ENCODE measurements at regions not wholly inside any gene's neighbourhood (a gene's known extent, or its start where the extent isn't known, plus 50 kb on each side); places are given as distances from the start of the nearest gene placed in this dataset.

DNA sequence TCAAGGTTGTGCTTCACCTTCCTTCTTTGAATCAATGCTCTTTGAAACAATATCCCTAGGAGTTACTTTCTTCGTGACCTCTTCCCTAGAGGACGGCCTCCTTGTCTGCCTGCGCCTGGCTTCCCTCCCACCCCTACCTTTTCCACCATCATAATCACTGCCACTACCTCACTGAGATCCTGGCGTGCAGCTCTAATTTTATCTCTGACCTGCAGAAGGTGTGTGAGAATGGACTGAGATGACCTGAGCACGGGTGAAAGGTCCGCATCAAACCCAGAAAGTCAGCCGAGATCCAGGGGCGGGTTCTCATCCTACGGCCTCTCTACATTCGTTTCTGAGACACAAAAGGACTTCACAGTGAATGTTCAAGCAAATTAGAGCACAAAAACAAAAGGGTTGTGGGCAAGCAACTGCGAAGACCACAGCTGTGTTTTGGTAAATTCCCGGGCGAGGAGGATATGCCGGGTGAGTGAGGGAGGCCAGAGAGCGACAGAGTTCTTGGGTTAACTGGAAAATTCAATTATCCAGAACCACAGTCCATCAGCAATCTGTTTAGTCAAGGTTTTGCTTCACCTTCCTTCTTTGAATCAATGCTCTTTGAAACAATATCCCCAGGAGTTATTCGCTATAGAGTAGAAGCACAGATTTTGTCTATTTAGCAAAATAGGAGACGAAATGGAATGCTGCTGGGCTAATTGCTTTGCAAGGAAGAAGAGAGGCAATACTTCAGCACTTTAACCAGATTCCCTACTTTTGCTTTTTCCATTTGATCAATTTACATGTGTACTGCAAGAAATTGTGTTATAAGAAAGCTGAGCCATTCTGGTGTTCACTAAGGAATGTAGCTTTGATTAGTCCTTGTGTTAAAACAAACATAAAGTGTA, 212.6 kb downstream of the ACKR3 start:
- DNase-seq: no peak
- TF ChIP-seq CTCF (IDR thresholded peaks at IDR 0.05) (no peak), POLR2A (IDR thresholded peaks at IDR 0.05) (no peak), EP300 (IDR thresholded peaks at IDR 0.05) (no peak), POLR2AphosphoS5 (IDR thresholded peaks at IDR 0.05) (no peak)
- WGBS, 2 donors: 79 to 86% methylated on average over 17 of the region's 17 CpGs
- Histone ChIP-seq H3K4me1 (no peaks in the 10 kb centered on the region), H3K36me3 (no peaks in the 10 kb centered on the region), H3K4me3 (no peak overlapping the region), H3K27me3 (no peaks in the 10 kb centered on the region), H3K9me3 (no peaks in the 10 kb centered on the region), H3K27ac (no peak overlapping the region)
- intact Hi-C loops (cut with DNase I): no loop called here

GRCh38 chr2:236782938-236783337, 213.3 kb downstream of the ACKR3 start:
- Histone ChIP-seq H3K9me3 (no peaks in the 10 kb centered on the region), H3K4me1 (no peaks in the 10 kb centered on the region), H3K27me3 (no peaks in the 10 kb centered on the region), H3K27ac (no peak overlapping the region), H3K4me3 (no peak overlapping the region), H3K36me3 (no peaks in the 10 kb centered on the region)
- DNase-seq: no peak
- TF ChIP-seq POLR2A (IDR thresholded peaks at IDR 0.05) (no peak), CTCF (IDR thresholded peaks at IDR 0.05) (no peak), EP300 (IDR thresholded peaks at IDR 0.05) (no peak), POLR2AphosphoS5 (IDR thresholded peaks at IDR 0.05) (no peak)
- 57 to 78% methylated on average over 5 of the region's 5 CpGs for WGBS, 2 donors
- intact Hi-C loops (cut with DNase I): no loop called here

DNA sequence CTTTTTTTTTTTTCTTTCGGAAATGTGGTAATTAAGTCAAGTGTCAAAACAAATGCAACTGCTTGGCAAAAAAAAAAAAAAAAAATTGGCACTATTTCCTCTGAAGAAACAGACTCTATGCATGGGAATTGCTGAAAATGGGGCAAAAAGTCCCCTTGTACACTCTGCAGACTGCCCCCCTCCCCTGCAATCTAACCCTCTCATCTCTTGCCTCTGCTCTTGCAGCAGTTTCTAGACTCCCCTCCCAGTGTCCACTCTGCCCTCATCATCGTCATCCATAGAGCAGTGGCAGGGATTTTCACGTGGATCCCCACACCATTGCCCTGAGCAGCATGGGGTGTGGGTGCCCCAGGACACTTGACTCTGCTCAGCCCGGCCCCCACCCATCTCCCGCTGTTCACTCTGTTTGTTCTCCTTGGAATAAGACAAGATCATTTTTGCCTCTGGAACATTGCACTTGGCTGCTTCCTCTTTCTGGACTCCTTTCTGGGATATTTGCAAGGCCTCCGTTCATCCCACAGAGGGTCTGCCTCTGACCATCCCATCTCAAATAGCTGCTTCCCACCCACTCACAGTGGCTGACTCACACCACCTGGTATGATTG, 213.9 kb downstream of the ACKR3 start:
- no peak for DNase-seq
- intact Hi-C loops (cut with DNase I): no loop called here

GRCh38 chr2:236785611-236786057, 216.0 kb downstream of the ACKR3 start:
- H3K4me3 ChIP-seq: no peak overlapping the region
- no peaks in the 10 kb centered on the region for H3K27me3 ChIP-seq
- DNase-seq: no peak
- peak overlapping the region in 1 of 4 donors; percentile 36 for H3K27ac ChIP-seq
- WGBS, 2 donors: 69 to 80% methylated on average over 6 of the region's 6 CpGs
- H3K36me3 ChIP-seq: no peaks in the 10 kb centered on the region
- no peaks in the 10 kb centered on the region for H3K4me1 ChIP-seq
- no peaks in the 10 kb centered on the region for H3K9me3 ChIP-seq
- TF ChIP-seq POLR2A (IDR thresholded peaks at IDR 0.05) (no peak), POLR2AphosphoS5 (IDR thresholded peaks at IDR 0.05) (no peak), EP300 (IDR thresholded peaks at IDR 0.05) (no peak), CTCF (IDR thresholded peaks at IDR 0.05) (no peak)
- intact Hi-C loops (cut with DNase I): no loop called here

More for the DNA sequence above, 213.9 kb downstream of the ACKR3 start:
- 78 to 86% methylated on average over 6 of the region's 6 CpGs for WGBS, 2 donors
- H3K27ac ChIP-seq: no peak overlapping the region
- no peaks in the 10 kb centered on the region for H3K9me3 ChIP-seq
- H3K36me3 ChIP-seq: no peaks in the 10 kb centered on the region
- H3K27me3 ChIP-seq: no peaks in the 10 kb centered on the region
- TF ChIP-seq POLR2AphosphoS5 (IDR thresholded peaks at IDR 0.05) (no peak), POLR2A (IDR thresholded peaks at IDR 0.05) (no peak), CTCF (IDR thresholded peaks at IDR 0.05) (no peak), EP300 (IDR thresholded peaks at IDR 0.05) (no peak)
- H3K4me1 ChIP-seq: no peaks in the 10 kb centered on the region
- H3K4me3 ChIP-seq: no peak overlapping the region
